Fibroblast of lung (primary cell): ENCODE measurements at regions not wholly inside any gene's neighbourhood (a gene's known extent, or its start where the extent isn't known, plus 50 kb on each side); places are given as distances from the start of the nearest gene placed in this dataset.
"Not testable (repeated sequence)": the region's sequence is repeated elsewhere in the genome, so short reads cannot be mapped to it uniquely, and the experiment has no call there.

Source experiments
- CTCF ChIP-seq, 2 donors: IDR thresholded peaks in 1 of 2; conservative IDR thresholded peaks in 1 of 2; 1 replicate in 1 of 2; 2 replicates in 1 of 2; pipeline ENCODE4 v1.5.1; 2011 to 2012; ENCODE audit warnings: low read length in 2 of 2, control low read depth in 1 of 2, inconsistent platforms in 1 of 2, low read depth in 1 of 2, mild to moderate bottlenecking in 1 of 2
- EZH2 ChIP-seq: IDR thresholded peaks from 2 replicates; pipeline ENCODE4 v1.5.1; 2012; ENCODE audit warnings: low read length, control low read depth, mild to moderate bottlenecking; ENCODE audit errors: missing control alignments

GRCh38 chr13:89406096-89406495 is 1734.9 kb downstream of the SLITRK5 start:
- not testable (repeated sequence) for TF ChIP-seq CTCF (conservative IDR thresholded peaks at IDR 0.05 in 1 of 2, IDR thresholded peaks at IDR 0.05 in 1 of 2; ENCODE audit: low read depth in 1 of 2, low read length in 2 of 2); EZH2
